ENCODE measurements at regions not wholly inside any gene's neighbourhood (a gene's known extent, or its start where the extent isn't known, plus 50 kb on each side); places are given as distances from the start of the nearest gene placed in this dataset.
A peak's percentile ranks its signal among the peaks of the same experiment; 100 is the strongest.

DNA sequence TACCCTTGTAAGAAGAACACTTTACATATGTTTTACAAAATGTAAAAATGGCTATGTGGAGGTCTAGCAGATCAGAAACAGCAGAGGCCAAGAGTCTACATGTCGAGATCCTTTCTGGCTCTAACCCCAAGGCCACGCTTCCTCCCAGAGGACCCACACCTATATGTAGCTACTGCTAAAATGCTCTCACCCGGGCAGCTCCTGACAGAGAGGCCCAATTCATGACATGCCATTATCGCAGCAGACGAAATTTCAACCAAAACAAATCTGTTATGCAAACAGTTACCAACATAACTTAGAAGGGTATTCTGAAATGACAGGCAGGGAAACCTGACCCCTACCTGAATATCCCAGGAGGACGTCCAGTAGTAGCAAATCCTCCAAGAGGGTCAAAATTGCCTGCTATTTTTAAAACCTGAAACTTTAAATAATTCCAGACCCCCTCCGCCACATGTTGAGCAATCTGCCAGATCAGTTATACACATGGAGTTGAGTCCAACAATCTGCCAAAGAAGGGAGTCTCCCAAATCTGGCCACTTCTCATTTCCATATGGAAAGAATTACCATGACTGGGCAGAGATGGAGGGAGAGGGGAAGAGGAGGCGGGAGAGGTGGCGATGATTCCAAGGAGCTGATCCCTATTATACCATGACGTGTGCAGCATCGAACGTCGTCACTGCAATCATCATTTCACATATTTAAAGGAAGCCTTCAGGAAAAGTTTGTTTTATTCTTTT lies 192.9 kb upstream of the TBL1X start:
- ATAC-seq (no peak), DNase-seq (no peak)
- WGBS, result 77% methylated on average over 13 of the region's 13 CpGs
- H3K4me3 ChIP-seq (ENCODE audit: low read length), result no peak overlapping the region
- no peaks in the 10 kb centered on the region for H3K9me3 ChIP-seq (ENCODE audit: control insufficient read depth, low read length)
- H3K27ac ChIP-seq (ENCODE audit: low read length), result no peak overlapping the region
- H3K4me1 ChIP-seq (ENCODE audit: control insufficient read depth, insufficient read depth, low read length), result no peaks in the 10 kb centered on the region
- H3K27me3 ChIP-seq (ENCODE audit: control insufficient read depth, insufficient read depth), result no peaks in the 10 kb centered on the region
- intact Hi-C loops (cut with DNase I), result no loop called here

DNA sequence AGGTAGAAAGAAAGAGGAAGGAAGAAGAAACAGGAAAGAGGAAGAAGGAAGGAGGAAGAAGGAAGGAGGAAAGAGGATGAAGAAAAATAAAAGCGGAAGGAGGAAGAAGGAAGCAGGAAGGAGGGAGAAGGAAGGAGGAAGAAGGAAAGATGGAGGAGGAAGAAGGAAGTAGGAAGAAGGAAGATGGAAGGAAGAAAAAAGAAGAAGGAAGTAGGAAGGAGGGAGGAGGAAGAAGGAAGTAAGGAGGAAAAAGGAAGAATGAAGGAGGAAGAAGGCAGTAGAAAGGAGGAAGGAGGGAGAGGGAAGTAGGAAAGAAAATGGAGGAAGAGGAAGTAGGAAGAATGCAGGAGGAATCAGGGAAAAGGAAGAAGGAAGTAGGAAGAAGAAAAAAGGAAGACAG lies 191.1 kb upstream of the TBL1X start:
- no peak for DNase-seq
- no peak overlapping the region for H3K27ac ChIP-seq (ENCODE audit: low read length)
- H3K4me1 ChIP-seq (ENCODE audit: control insufficient read depth, insufficient read depth, low read length), result peaks cover 2% of the 10 kb centered on the region
- no peaks in the 10 kb centered on the region for H3K27me3 ChIP-seq (ENCODE audit: control insufficient read depth, insufficient read depth)
- H3K9me3 ChIP-seq (ENCODE audit: control insufficient read depth, low read length), result no peaks in the 10 kb centered on the region
- no peak for ATAC-seq
- 89% methylated on average over 1 of the region's 1 CpG for WGBS
- no peak overlapping the region for H3K4me3 ChIP-seq (ENCODE audit: low read length)
- intact Hi-C loops (cut with DNase I), result no loop called here

DNA sequence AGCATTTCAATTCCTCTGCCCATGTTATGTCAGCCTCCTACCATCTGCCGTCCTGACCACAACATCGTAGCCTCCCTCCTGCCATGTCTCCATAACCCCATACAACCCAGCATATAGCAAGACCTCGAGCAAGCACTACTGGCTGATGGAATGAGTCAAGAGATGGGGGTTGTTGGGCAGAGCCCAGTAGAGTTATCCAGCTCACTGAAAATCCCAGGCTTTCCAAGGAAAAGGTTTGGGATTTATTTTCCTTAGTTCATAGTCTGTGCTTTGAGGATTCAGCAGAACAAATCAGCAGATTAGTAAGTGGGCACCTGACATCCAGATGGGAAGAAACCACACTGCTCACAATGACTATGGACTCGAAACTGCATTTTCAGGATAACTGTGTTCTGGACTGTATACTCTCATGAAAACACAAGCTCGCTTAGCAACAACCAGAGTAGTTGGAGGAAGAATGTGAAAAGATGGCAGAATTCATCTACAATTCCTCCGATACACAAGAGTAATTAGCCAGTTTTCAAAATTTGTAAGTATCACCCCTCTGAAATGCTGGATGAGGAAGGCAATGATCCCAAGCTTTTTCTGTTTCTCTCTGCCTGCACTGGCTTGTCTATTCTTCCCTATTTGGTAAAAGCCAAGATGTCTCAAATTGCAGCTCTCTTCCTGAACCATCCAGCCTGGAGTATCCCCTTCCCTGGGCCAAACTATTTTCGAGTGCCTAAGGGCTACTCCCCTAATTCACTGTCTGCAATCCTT lies 186.2 kb upstream of the TBL1X start:
- Histone ChIP-seq H3K9me3 (ENCODE audit: control insufficient read depth, low read length) (no peaks in the 10 kb centered on the region), H3K4me3 (ENCODE audit: low read length) (peak overlapping the region; percentile 15), H3K27me3 (ENCODE audit: control insufficient read depth, insufficient read depth) (no peaks in the 10 kb centered on the region), H3K4me1 (ENCODE audit: control insufficient read depth, insufficient read depth, low read length) (peaks cover 2% of the 10 kb centered on the region), H3K27ac (ENCODE audit: low read length) (no peak overlapping the region)
- intact Hi-C loops (cut with DNase I), result no loop called here
- ATAC-seq (no peak), DNase-seq (no peak)
- WGBS, result 72% methylated on average over 7 of the region's 7 CpGs

DNA sequence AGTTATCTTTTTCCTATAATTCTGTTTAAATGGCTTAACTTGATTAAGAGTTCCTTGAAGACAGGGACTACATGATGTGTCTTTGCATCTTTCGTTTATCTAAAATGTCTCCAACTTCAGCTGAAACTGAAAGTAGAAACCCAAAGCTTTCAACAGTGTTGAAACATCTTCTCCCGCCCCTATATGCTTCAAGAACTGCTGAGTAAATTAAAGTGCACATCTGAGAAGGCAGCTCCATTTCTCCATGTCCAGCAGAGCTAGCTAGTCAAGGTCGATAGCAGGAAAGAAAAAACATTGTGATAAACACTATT lies 185.7 kb upstream of the TBL1X start:
- Histone ChIP-seq H3K27ac (ENCODE audit: low read length) (no peak overlapping the region), H3K27me3 (ENCODE audit: control insufficient read depth, insufficient read depth) (no peaks in the 10 kb centered on the region), H3K4me1 (ENCODE audit: control insufficient read depth, insufficient read depth, low read length) (peaks cover 2% of the 10 kb centered on the region), H3K4me3 (ENCODE audit: low read length) (peak overlapping the region; percentile 15), H3K9me3 (ENCODE audit: control insufficient read depth, low read length) (no peaks in the 10 kb centered on the region)
- DNase-seq (no peak), ATAC-seq (no peak)
- WGBS, result 50% methylated on average over 3 of the region's 3 CpGs
- intact Hi-C loops (cut with DNase I), result no loop called here

DNA sequence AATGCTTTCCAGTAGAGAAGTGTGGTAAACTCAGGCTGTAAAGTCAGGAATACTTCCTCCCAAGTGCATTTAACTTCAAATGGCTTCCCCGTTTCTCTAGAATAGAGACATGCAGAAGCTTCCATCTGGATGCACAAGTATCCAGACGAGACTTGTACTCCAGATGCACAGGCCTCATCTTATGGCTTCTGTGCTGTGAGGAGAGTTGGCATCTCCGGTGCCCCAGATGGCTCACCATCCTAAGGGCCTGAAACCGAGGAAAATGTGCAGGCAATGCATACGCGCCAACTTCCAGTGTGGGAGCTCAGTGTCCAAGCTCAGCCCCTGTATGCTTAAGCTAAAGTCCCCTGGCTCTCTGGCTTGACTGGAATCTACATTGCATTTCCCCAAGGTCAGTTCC lies 184.0 kb upstream of the TBL1X start:
- no peak for ATAC-seq
- Histone ChIP-seq H3K4me3 (ENCODE audit: low read length) (no peak overlapping the region), H3K27me3 (ENCODE audit: control insufficient read depth, insufficient read depth) (no peaks in the 10 kb centered on the region), H3K4me1 (ENCODE audit: control insufficient read depth, insufficient read depth, low read length) (peaks cover 2% of the 10 kb centered on the region), H3K27ac (ENCODE audit: low read length) (no peak overlapping the region), H3K9me3 (ENCODE audit: control insufficient read depth, low read length) (no peaks in the 10 kb centered on the region)
- DNase-seq, result no peak
- intact Hi-C loops (cut with DNase I), result no loop called here
- WGBS, result 91% methylated on average over 6 of the region's 6 CpGs

DNA sequence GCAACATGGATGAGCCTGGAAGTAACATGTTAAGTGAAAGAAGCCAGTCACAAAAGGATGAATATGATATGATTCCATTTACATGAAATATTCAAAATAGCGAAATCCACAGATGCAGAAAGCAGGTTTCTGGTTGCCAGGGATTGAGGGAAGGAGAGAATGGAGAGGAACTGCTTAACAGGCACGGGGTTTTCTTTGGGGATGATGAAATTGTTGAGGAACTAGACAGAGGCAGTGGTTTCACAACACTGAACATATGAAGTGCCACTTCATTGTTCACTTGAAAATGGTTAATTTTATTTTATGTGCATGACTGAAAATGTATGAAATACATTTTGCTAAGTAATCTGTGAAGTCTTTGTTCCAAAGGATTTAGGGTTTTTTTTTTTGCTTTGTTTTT lies 182.5 kb upstream of the TBL1X start:
- Histone ChIP-seq H3K4me1 (ENCODE audit: control insufficient read depth, insufficient read depth, low read length) (peaks cover 2% of the 10 kb centered on the region), H3K27me3 (ENCODE audit: control insufficient read depth, insufficient read depth) (no peaks in the 10 kb centered on the region), H3K4me3 (ENCODE audit: low read length) (no peak overlapping the region), H3K9me3 (ENCODE audit: control insufficient read depth, low read length) (no peaks in the 10 kb centered on the region), H3K27ac (ENCODE audit: low read length) (no peak overlapping the region)
- 87% methylated on average over 2 of the region's 2 CpGs for WGBS
- intact Hi-C loops (cut with DNase I), result no loop called here
- ATAC-seq (no peak), DNase-seq (no peak)

DNA sequence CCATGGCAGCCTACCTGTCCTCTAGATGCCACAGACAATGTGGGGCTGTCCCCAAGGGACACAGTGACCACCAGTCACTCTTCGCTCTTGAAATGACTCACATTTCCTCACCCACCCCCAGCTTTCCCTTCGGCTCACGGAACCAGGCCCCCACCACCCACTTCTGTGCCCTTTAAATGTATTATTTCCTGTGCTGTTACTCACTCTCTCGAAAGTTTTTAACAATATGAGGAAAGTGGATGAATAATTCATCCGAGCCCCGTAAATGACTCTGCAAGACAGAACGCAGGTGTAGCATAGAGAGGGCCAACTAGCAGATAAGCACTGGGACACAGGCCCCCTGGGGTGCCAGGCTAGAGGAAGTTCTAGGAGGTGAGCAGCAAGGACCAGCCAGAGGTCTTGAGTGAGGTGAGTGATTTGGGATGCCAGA lies 179.5 kb upstream of the TBL1X start:
- 69% methylated on average over 7 of the region's 7 CpGs for WGBS

DNA sequence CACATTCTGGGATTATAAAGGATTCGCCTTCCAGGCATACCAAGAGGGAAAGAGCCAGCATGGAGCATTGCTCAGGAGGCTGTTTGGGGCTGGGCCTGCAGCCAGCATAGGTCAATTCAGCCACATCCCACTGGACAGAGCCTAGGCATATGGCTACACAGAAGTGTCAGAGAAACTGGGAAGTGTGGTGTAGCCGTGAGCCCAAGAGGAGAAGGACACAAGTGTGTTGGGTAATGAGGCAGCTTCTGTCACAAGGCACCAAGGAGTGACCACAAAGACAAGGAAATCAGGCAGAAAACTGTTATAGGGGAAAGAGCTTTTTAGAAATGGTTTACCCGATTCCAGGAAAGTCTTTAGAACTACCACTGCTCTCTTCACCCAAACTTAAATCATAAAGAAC lies 178.6 kb upstream of the TBL1X start:
- Histone ChIP-seq H3K9me3 (ENCODE audit: control insufficient read depth, low read length) (no peaks in the 10 kb centered on the region), H3K4me1 (ENCODE audit: control insufficient read depth, insufficient read depth, low read length) (no peaks in the 10 kb centered on the region), H3K27me3 (ENCODE audit: control insufficient read depth, insufficient read depth) (no peaks in the 10 kb centered on the region), H3K4me3 (ENCODE audit: low read length) (no peak overlapping the region), H3K27ac (ENCODE audit: low read length) (no peak overlapping the region)
- intact Hi-C loops (cut with DNase I), result no loop called here
- ATAC-seq (no peak), DNase-seq (no peak)
- WGBS, result 82% methylated on average over 3 of the region's 3 CpGs

More for the DNA sequence above, 179.5 kb upstream of the TBL1X start:
- Histone ChIP-seq H3K27me3 (ENCODE audit: control insufficient read depth, insufficient read depth) (no peaks in the 10 kb centered on the region), H3K27ac (ENCODE audit: low read length) (no peak overlapping the region), H3K9me3 (ENCODE audit: control insufficient read depth, low read length) (no peaks in the 10 kb centered on the region), H3K4me1 (ENCODE audit: control insufficient read depth, insufficient read depth, low read length) (no peaks in the 10 kb centered on the region), H3K4me3 (ENCODE audit: low read length) (no peak overlapping the region)
- intact Hi-C loops (cut with DNase I), result no loop called here
- ATAC-seq (no peak), DNase-seq (no peak)

DNA sequence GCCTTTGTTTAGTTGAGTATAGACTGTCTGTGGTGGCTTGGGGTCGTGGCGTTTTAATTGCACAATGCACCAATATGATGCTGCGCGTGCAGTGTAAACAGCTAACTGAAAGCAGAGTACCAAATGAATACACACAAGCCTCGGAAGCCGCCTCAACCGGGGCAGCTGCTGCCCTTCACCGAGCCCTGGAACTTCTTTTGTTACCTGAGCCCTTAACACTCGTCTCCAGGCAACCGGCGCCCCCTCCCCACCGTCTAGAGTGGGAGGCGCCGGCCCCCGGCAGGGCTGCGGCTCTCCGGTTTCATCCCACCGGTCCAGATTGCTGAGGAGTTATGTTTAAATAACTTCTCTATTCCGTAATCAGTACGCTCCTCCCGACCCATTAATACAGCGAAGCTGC lies 173.2 kb upstream of the TBL1X start:
- Histone ChIP-seq H3K4me1 (ENCODE audit: control insufficient read depth, insufficient read depth, low read length) (no peaks in the 10 kb centered on the region), H3K27me3 (ENCODE audit: control insufficient read depth, insufficient read depth) (no peaks in the 10 kb centered on the region), H3K4me3 (ENCODE audit: low read length) (no peak overlapping the region), H3K9me3 (ENCODE audit: control insufficient read depth, low read length) (no peaks in the 10 kb centered on the region), H3K27ac (ENCODE audit: low read length) (no peak overlapping the region)
- ATAC-seq (no peak), DNase-seq (no peak)
- WGBS, result 19% methylated on average over 22 of the region's 22 CpGs
- intact Hi-C loops (cut with DNase I), result no loop called here

DNA sequence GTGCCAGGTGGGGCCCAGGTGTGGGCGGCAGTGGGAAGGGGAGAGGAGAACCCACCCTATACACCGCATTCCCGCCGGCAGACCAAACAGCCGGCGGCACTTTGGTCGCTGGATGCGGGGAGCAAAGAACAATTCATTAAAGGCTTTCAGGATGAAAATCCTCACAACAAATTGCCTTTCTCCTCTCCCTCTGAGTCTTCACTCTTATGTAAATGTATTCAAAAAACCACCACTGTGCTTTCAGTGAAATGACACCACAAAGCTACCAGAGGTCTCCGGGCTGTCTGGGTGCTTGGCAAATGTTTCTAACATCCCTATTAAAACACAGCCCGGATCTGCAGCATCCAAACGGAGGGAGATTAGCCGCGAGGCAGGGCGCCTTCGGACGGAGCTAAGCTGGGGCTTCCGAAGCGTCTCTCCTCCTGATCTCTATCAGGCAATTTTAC lies 171.8 kb upstream of the TBL1X start:
- no peaks in the 10 kb centered on the region for H3K9me3 ChIP-seq (ENCODE audit: control insufficient read depth, low read length)
- no peak overlapping the region for H3K27ac ChIP-seq (ENCODE audit: low read length)
- H3K4me1 ChIP-seq (ENCODE audit: control insufficient read depth, insufficient read depth, low read length), result no peaks in the 10 kb centered on the region
- intact Hi-C loops (cut with DNase I), result no loop called here
- no peak overlapping the region for H3K4me3 ChIP-seq (ENCODE audit: low read length)
- DNase-seq (no peak), ATAC-seq (no peak)
- H3K27me3 ChIP-seq (ENCODE audit: control insufficient read depth, insufficient read depth), result no peaks in the 10 kb centered on the region
- 29% methylated on average over 18 of the region's 18 CpGs for WGBS

DNA sequence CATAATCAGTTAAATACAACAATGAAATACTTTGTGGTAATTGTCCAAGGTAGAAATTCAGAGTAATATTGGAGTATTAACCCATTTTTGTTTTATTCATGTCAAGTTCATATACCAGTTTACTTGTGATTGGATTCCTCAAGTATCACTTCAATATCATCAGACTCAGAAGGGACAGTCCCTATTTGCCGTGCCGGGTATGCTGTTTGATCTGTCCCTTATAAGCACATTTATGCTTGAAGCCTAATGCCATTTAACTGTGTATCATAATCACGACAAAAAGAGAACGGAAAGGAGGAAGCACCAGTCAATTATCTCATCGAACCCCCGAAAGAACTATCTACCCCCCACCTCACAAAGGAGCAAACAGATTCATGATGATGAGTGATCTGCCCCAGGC lies 171.0 kb upstream of the TBL1X start:
- Histone ChIP-seq H3K27me3 (ENCODE audit: control insufficient read depth, insufficient read depth) (no peaks in the 10 kb centered on the region), H3K9me3 (ENCODE audit: control insufficient read depth, low read length) (no peaks in the 10 kb centered on the region), H3K27ac (ENCODE audit: low read length) (no peak overlapping the region), H3K4me3 (ENCODE audit: low read length) (no peak overlapping the region), H3K4me1 (ENCODE audit: control insufficient read depth, insufficient read depth, low read length) (no peaks in the 10 kb centered on the region)
- intact Hi-C loops (cut with DNase I), result no loop called here
- ATAC-seq (no peak), DNase-seq (no peak)
- 68% methylated on average over 6 of the region's 6 CpGs for WGBS
